ENCODE measurements at regions not wholly inside any gene's neighbourhood (a gene's known extent, or its start where the extent isn't known, plus 50 kb on each side); places are given as distances from the start of the nearest gene placed in this dataset.

- Histone ChIP-seq H3K9ac (ENCODE audit: low read length) (no peak overlapping the region), H3K27ac (ENCODE audit: low read length) (no peak overlapping the region), H3K9me2 (replicated peaks; ENCODE audit: insufficient read depth, low read length) (no peaks in the 10 kb centered on the region), H4K20me1 (ENCODE audit: insufficient read depth, low read depth, low read length) (no peaks in the 10 kb centered on the region), H3K27me3 (ENCODE audit: low read length) (no peaks in the 10 kb centered on the region), H3K9me3 (ENCODE audit: low read length) (no peaks in the 10 kb centered on the region), H3K4me2 (ENCODE audit: low read depth, low read length, poor library complexity, severe bottlenecking) (no peak overlapping the region), H3K4me3 (ENCODE audit: low read length) (no peak overlapping the region), H3K36me3 (ENCODE audit: insufficient read depth, low read length) (no peaks in the 10 kb centered on the region), H3K79me2 (ENCODE audit: low read length) (no peaks in the 10 kb centered on the region), H2AFZ (ENCODE audit: low read length) (no peak overlapping the region), H3K4me1 (ENCODE audit: low read length) (no peaks in the 10 kb centered on the region)
- DNase-seq: no peak
Observed at GRCh38 chr3:107045791-107046190, 331.4 kb upstream of the CCDC54 start.

DNA sequence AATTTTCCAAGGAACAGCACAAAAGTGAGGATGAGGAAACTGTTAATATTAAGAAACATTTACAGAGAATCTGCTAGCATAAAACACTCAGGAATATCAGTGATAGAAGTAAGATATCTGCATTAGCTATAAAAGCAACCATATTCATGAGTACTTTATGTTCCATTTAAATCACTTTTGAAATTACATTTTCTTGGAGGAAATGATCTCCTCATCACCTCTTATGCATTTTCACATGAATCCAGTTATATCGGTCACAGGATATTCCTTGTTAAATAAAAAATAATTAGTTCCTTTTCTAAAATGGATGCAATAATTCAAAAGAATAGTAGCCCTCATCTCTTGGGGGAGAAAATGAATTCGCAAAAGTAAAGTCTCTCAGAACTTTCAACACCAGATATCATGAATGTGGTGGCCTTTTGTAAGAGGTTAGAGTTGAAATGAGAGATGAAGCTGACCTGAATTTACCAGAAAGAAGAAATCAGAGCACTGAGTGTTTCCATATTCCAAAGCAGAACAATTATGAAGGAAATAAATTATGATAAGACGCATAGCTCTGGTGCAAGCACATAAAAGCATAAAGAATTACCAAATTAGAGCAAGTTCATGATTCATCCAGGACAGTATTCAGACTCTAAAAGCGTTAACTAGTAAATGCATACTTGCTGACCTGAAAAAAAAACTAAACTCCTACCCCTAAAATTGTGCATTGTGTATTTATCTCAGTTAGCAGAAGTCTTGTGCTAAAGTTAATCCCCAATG lies 321.9 kb upstream of the CCDC54 start:
- Histone ChIP-seq H3K4me3 (ENCODE audit: low read length) (no peak overlapping the region), H3K9me3 (ENCODE audit: low read length) (no peaks in the 10 kb centered on the region), H3K4me2 (ENCODE audit: low read depth, low read length, poor library complexity, severe bottlenecking) (no peak overlapping the region), H3K79me2 (ENCODE audit: low read length) (no peaks in the 10 kb centered on the region), H3K27me3 (ENCODE audit: low read length) (no peaks in the 10 kb centered on the region), H3K27ac (ENCODE audit: low read length) (no peak overlapping the region), H3K9ac (ENCODE audit: low read length) (no peak overlapping the region), H3K9me2 (replicated peaks; ENCODE audit: insufficient read depth, low read length) (no peaks in the 10 kb centered on the region), H3K36me3 (ENCODE audit: insufficient read depth, low read length) (no peaks in the 10 kb centered on the region), H2AFZ (ENCODE audit: low read length) (no peak overlapping the region), H4K20me1 (ENCODE audit: insufficient read depth, low read depth, low read length) (no peaks in the 10 kb centered on the region), H3K4me1 (ENCODE audit: low read length) (no peaks in the 10 kb centered on the region)
- DNase-seq: no peak

DNA sequence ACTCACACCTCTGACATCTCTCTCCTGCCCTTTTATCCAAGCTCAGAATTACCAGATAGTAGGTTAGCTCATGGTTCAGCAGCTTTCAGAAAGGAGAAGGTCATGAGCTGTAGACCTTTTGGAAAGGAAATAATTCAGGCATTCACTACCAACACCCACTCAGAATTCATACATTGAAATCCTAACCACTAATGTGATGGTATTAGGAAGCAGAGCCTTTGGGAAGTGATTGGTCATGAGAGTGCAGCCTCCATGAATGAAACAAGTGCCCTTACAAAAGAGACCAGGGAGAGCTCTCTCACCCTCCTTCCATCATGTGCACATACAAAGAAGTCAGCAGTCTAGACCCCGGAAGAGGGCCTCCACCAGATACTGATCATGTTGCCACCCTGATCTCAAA lies 315.8 kb upstream of the CCDC54 start:
- Histone ChIP-seq H3K4me1 (ENCODE audit: low read length) (no peaks in the 10 kb centered on the region), H3K27me3 (ENCODE audit: low read length) (no peaks in the 10 kb centered on the region), H3K9me2 (replicated peaks; ENCODE audit: insufficient read depth, low read length) (no peaks in the 10 kb centered on the region), H3K9me3 (ENCODE audit: low read length) (no peaks in the 10 kb centered on the region), H3K9ac (ENCODE audit: low read length) (no peak overlapping the region), H3K4me3 (ENCODE audit: low read length) (no peak overlapping the region), H2AFZ (ENCODE audit: low read length) (no peak overlapping the region), H4K20me1 (ENCODE audit: insufficient read depth, low read depth, low read length) (no peaks in the 10 kb centered on the region), H3K27ac (ENCODE audit: low read length) (no peak overlapping the region), H3K36me3 (ENCODE audit: insufficient read depth, low read length) (no peaks in the 10 kb centered on the region), H3K4me2 (ENCODE audit: low read depth, low read length, poor library complexity, severe bottlenecking) (no peak overlapping the region), H3K79me2 (ENCODE audit: low read length) (no peaks in the 10 kb centered on the region)
- DNase-seq: no peak

DNA sequence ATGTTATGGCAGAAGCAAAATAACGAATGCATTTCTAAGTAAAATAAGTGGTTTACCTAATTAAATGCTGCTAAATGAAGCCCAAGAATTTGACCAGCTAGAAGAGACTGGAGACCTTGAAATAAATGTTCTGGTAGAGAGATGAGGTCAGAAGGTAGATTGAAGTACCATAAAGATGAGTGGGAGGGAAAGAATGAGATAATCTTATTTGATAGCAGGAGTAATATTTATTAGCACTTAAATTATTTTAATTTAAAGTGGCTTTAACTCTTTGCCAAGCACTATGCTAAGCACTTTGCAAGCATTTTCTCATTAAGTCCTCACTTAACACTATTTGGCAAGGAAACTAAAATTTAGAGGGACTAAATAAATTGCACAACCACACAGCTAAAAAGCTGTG lies 314.9 kb upstream of the CCDC54 start:
- Histone ChIP-seq H3K27me3 (ENCODE audit: low read length) (no peaks in the 10 kb centered on the region), H3K27ac (ENCODE audit: low read length) (no peak overlapping the region), H3K36me3 (ENCODE audit: insufficient read depth, low read length) (no peaks in the 10 kb centered on the region), H3K79me2 (ENCODE audit: low read length) (no peaks in the 10 kb centered on the region), H4K20me1 (ENCODE audit: insufficient read depth, low read depth, low read length) (no peaks in the 10 kb centered on the region), H2AFZ (ENCODE audit: low read length) (no peak overlapping the region), H3K4me1 (ENCODE audit: low read length) (no peaks in the 10 kb centered on the region), H3K9me3 (ENCODE audit: low read length) (no peaks in the 10 kb centered on the region), H3K9me2 (replicated peaks; ENCODE audit: insufficient read depth, low read length) (no peaks in the 10 kb centered on the region), H3K4me3 (ENCODE audit: low read length) (no peak overlapping the region), H3K4me2 (ENCODE audit: low read depth, low read length, poor library complexity, severe bottlenecking) (no peak overlapping the region), H3K9ac (ENCODE audit: low read length) (no peak overlapping the region)
- DNase-seq: no peak

DNA sequence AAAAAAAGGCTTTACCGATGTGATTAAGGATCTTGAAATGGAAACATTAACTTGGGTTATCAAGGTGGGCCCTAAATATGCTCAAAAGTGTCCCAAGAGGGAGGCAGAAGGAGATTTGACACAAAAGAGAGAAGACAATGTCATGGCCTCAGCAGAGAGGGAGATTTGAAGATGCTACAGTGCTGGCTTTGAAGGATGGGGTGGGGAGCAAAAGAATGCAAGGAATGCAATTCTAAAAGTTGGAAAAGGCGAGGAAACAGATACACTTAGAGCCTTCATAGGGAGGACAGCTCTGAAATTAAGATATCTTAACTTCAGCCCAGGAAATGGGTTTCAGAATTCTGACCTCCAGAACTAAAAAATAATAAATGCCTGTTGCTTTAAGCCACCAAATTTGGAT lies 314.5 kb upstream of the CCDC54 start:
- H3K27me3 ChIP-seq (ENCODE audit: low read length): no peaks in the 10 kb centered on the region
- no peaks in the 10 kb centered on the region for H3K36me3 ChIP-seq (ENCODE audit: insufficient read depth, low read length)
- no peak overlapping the region for H3K4me2 ChIP-seq (ENCODE audit: low read depth, low read length, poor library complexity, severe bottlenecking)
- H3K4me1 ChIP-seq (ENCODE audit: low read length): no peaks in the 10 kb centered on the region
- no peak overlapping the region for H3K27ac ChIP-seq (ENCODE audit: low read length)
- DNase-seq: no peak
- no peak overlapping the region for H3K4me3 ChIP-seq (ENCODE audit: low read length)
- no peak overlapping the region for H2AFZ ChIP-seq (ENCODE audit: low read length)
- no peaks in the 10 kb centered on the region for H4K20me1 ChIP-seq (ENCODE audit: insufficient read depth, low read depth, low read length)
- H3K9me2 ChIP-seq (replicated peaks; ENCODE audit: insufficient read depth, low read length): no peaks in the 10 kb centered on the region
- H3K9ac ChIP-seq (ENCODE audit: low read length): no peak overlapping the region
- H3K9me3 ChIP-seq (ENCODE audit: low read length): no peaks in the 10 kb centered on the region
- no peaks in the 10 kb centered on the region for H3K79me2 ChIP-seq (ENCODE audit: low read length)

DNA sequence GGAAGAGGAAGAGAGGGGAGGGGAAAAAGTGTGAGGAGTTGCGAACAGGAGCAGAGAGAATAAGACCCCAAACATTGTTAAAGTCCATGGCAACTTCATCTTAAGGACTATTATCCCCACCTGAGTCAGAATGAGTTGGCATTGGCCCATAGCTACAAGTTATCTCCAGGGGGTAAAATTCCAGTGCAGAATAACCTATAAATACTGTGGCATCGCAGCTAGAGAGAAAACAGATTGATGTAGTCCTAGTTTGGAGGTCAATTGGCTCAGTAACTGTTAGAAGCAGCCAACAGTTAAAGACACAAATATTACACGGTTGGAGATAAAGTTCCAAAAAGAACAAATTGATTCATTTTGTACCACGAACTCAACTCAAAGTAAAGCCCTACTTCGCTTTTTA lies 313.9 kb upstream of the CCDC54 start:
- H3K27ac ChIP-seq (ENCODE audit: low read length): no peak overlapping the region
- no peaks in the 10 kb centered on the region for H3K9me3 ChIP-seq (ENCODE audit: low read length)
- H2AFZ ChIP-seq (ENCODE audit: low read length): no peak overlapping the region
- H3K9me2 ChIP-seq (replicated peaks; ENCODE audit: insufficient read depth, low read length): no peaks in the 10 kb centered on the region
- no peaks in the 10 kb centered on the region for H3K27me3 ChIP-seq (ENCODE audit: low read length)
- H3K4me3 ChIP-seq (ENCODE audit: low read length): no peak overlapping the region
- no peaks in the 10 kb centered on the region for H3K4me1 ChIP-seq (ENCODE audit: low read length)
- no peaks in the 10 kb centered on the region for H4K20me1 ChIP-seq (ENCODE audit: insufficient read depth, low read depth, low read length)
- DNase-seq: no peak
- no peaks in the 10 kb centered on the region for H3K79me2 ChIP-seq (ENCODE audit: low read length)
- no peak overlapping the region for H3K4me2 ChIP-seq (ENCODE audit: low read depth, low read length, poor library complexity, severe bottlenecking)
- H3K9ac ChIP-seq (ENCODE audit: low read length): no peak overlapping the region
- no peaks in the 10 kb centered on the region for H3K36me3 ChIP-seq (ENCODE audit: insufficient read depth, low read length)

DNA sequence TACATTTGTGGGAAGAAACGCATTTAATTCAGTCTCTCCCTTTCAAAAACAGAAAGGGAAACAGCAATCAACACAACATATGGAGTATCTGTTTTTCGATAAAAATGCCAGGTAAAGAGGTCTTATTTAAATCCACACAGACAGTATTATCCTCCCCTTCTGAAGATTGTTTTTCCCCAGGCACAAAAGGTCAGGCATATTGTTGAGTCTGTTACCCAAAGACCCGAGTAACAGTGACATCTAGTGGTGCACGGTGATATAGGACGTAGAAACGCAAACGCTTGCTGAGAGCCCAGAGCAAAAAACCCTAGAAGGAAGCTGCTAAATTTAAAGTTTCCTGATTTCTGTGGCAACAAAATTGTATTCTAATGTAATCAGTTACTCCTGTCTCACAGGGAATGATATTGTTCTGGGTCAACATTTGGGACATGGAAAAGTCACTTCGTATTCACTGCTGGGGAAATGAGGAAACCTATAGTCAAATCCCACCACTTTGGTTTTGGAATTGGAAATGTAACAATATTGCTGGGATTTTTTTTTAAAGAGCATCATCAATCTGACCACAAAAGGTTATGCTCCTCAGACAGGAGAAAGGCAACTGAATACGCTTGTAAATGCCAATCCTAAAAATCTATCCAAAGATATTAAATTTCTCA lies 312.7 kb upstream of the CCDC54 start:
- peak; percentile 86 for DNase-seq
- Histone ChIP-seq H3K9me3 (ENCODE audit: low read length) (no peaks in the 10 kb centered on the region), H3K27me3 (ENCODE audit: low read length) (no peaks in the 10 kb centered on the region), H3K9ac (ENCODE audit: low read length) (no peak overlapping the region), H3K9me2 (replicated peaks; ENCODE audit: insufficient read depth, low read length) (no peaks in the 10 kb centered on the region), H3K27ac (ENCODE audit: low read length) (no peak overlapping the region), H3K36me3 (ENCODE audit: insufficient read depth, low read length) (no peaks in the 10 kb centered on the region), H3K4me1 (ENCODE audit: low read length) (no peaks in the 10 kb centered on the region), H3K4me3 (ENCODE audit: low read length) (no peak overlapping the region), H2AFZ (ENCODE audit: low read length) (no peak overlapping the region), H3K79me2 (ENCODE audit: low read length) (no peaks in the 10 kb centered on the region), H3K4me2 (ENCODE audit: low read depth, low read length, poor library complexity, severe bottlenecking) (no peak overlapping the region), H4K20me1 (ENCODE audit: insufficient read depth, low read depth, low read length) (no peaks in the 10 kb centered on the region)

- no peak for DNase-seq
Observed at GRCh38 chr3:107065094-107065861, 312.0 kb upstream of the CCDC54 start.

More at GRCh38 chr3:107065094-107065861, 312.0 kb upstream of the CCDC54 start:
- Histone ChIP-seq H3K9me3 (ENCODE audit: low read length) (no peaks in the 10 kb centered on the region), H2AFZ (ENCODE audit: low read length) (no peak overlapping the region), H3K36me3 (ENCODE audit: insufficient read depth, low read length) (no peaks in the 10 kb centered on the region), H4K20me1 (ENCODE audit: insufficient read depth, low read depth, low read length) (no peaks in the 10 kb centered on the region), H3K4me3 (ENCODE audit: low read length) (no peak overlapping the region), H3K4me1 (ENCODE audit: low read length) (no peaks in the 10 kb centered on the region), H3K27ac (ENCODE audit: low read length) (no peak overlapping the region), H3K27me3 (ENCODE audit: low read length) (no peaks in the 10 kb centered on the region), H3K79me2 (ENCODE audit: low read length) (no peaks in the 10 kb centered on the region), H3K9ac (ENCODE audit: low read length) (no peak overlapping the region), H3K4me2 (ENCODE audit: low read depth, low read length, poor library complexity, severe bottlenecking) (no peak overlapping the region), H3K9me2 (replicated peaks; ENCODE audit: insufficient read depth, low read length) (no peaks in the 10 kb centered on the region)

All from Karpas-422 (cell line).